ENCODE measurements at regions not wholly inside any gene's neighbourhood (a gene's known extent, or its start where the extent isn't known, plus 50 kb on each side); places are given as distances from the start of the nearest gene placed in this dataset.

DNA sequence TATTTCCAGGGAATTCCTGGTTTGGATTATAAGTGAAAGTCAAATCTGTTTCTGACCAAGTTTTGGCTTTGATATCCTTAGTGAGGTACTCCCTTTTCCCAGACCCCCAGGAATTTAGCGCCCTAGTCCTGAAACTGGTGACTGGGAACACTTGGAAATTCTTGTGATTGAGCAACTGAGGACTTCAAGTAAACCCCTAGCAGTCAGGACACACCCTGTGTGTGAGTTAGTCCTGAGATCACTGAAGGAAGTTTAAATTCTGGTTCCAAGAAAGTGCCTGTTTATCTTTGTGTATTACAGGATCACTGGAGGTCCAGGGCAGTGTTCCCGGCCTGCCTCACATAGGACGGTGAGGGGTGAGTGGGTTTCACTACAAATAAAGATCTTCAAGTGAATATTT is 95.1 kb upstream of the F3 start:
- TF ChIP-seq, protein P1, sequence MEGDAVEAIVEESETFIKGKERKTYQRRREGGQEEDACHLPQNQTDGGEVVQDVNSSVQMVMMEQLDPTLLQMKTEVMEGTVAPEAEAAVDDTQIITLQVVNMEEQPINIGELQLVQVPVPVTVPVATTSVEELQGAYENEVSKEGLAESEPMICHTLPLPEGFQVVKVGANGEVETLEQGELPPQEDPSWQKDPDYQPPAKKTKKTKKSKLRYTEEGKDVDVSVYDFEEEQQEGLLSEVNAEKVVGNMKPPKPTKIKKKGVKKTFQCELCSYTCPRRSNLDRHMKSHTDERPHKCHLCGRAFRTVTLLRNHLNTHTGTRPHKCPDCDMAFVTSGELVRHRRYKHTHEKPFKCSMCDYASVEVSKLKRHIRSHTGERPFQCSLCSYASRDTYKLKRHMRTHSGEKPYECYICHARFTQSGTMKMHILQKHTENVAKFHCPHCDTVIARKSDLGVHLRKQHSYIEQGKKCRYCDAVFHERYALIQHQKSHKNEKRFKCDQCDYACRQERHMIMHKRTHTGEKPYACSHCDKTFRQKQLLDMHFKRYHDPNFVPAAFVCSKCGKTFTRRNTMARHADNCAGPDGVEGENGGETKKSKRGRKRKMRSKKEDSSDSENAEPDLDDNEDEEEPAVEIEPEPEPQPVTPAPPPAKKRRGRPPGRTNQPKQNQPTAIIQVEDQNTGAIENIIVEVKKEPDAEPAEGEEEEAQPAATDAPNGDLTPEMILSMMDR (IDR thresholded peaks at IDR 0.05) = no peak
- TF ChIP-seq POLR2A (IDR thresholded peaks at IDR 0.05) = no peak
- Histone ChIP-seq H3K4me1 (peaks cover 18% of the 10 kb centered on the region), H3K27ac (no peak overlapping the region), H3K9me3 (no peaks in the 10 kb centered on the region), H3K27me3 (no peaks in the 10 kb centered on the region), H3K4me3 (no peak overlapping the region), H3K36me3 (ENCODE audit: low read depth, missing control alignments) (no peaks in the 10 kb centered on the region)
- intact Hi-C loops (cut with DNase I; ENCODE audit: low total_unique reads) = no loop called here
- WGBS, 2 donors = 57 to 82% methylated on average over 3 of the region's 3 CpGs
- no peak for DNase-seq

DNA sequence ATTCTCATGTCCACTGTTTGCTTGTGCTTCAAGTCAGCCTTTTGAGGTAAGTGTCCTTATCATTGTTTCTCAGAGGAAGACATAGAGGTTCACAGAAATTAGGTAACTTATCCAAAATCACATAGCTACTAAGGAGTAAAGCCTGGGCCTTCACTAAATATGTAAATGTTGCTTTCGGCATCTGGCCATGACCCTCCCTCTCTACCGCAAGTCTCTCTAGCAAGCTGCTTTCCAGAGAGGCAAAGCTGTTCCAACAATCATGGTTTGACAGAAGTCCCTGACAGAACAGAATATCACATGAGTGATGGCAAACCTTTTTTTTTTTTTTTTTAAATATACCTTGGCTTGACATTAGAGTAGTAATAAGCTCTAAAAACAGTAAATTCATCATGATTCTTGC is 94.5 kb upstream of the F3 start:
- 78 to 94% methylated on average over 2 of the region's 2 CpGs for WGBS, 2 donors
- Histone ChIP-seq H3K27me3 (no peaks in the 10 kb centered on the region), H3K36me3 (ENCODE audit: low read depth, missing control alignments) (no peaks in the 10 kb centered on the region), H3K4me1 (peaks cover 18% of the 10 kb centered on the region), H3K4me3 (no peak overlapping the region), H3K9me3 (no peaks in the 10 kb centered on the region), H3K27ac (no peak overlapping the region)
- no peak for DNase-seq
- TF ChIP-seq POLR2A (IDR thresholded peaks at IDR 0.05) = no peak
- TF ChIP-seq, protein P1 (IDR thresholded peaks at IDR 0.05) = no peak
- intact Hi-C loops (cut with DNase I; ENCODE audit: low total_unique reads) = no loop called here

DNA sequence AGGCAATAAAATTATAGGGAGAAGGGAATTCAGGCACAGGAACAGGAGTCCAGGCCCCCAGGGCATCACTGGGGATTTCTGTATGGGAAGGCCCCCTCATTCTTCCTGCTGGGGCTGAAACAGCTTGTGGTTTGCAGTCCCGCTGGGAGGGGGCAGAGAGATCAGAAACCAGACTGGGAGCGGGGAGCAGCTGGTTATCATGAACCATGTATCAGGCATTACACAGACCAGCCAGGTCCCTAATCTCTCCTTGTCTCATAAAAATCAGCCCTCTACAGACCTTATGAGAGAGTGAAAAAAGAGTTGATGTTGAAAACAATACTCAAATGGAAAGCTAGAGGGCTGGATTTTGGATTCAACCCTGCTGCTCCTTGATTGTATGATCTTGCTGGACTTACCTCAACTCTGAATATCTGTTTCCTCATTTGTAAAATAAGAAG is 93.4 kb upstream of the F3 start:
- intact Hi-C loops (cut with DNase I; ENCODE audit: low total_unique reads) = no loop called here
- H3K27me3 ChIP-seq = no peaks in the 10 kb centered on the region
- WGBS, 2 donors = 75 to 80% methylated on average over 2 of the region's 2 CpGs

DNA sequence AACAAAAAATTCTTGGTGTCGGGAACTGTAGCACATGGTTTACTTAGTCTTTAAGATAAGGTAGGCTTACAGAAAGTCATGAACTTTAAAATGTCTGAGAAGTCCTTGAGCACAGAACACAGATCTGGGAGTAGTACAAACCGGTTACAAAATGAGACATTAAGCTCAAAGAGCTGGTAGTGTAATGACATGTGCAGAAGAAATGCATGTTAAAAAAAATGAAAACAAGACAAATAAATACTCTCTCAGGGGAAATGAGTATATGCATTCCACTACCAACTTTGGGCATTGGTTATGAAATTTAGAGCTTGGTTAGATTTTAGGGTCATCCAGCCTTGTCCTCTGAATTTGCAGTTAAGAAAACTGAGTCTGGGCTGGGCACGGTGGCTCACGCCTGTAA is 91.5 kb upstream of the F3 start:
- Histone ChIP-seq H3K36me3 (ENCODE audit: low read depth, missing control alignments) (no peaks in the 10 kb centered on the region), H3K27ac (peak overlapping the region; percentile 0 to 36), H3K27me3 (no peaks in the 10 kb centered on the region), H3K4me1 (peaks cover 18% of the 10 kb centered on the region), H3K9me3 (no peaks in the 10 kb centered on the region), H3K4me3 (no peak overlapping the region)
- 33 to 40% methylated on average over 4 of the region's 4 CpGs for WGBS, 2 donors
- TF ChIP-seq POLR2A (IDR thresholded peaks at IDR 0.05) = no peak
- TF ChIP-seq, protein P1 (IDR thresholded peaks at IDR 0.05) = no peak
- DNase-seq = no peak
- intact Hi-C loops (cut with DNase I; ENCODE audit: low total_unique reads) = no loop called here

More for the DNA sequence above, 93.4 kb upstream of the F3 start:
- no peak for DNase-seq
- peak overlapping the region in 1 of 2 donors; percentile 1 for H3K27ac ChIP-seq
- no peak overlapping the region for H3K4me3 ChIP-seq
- TF ChIP-seq, protein P1 (IDR thresholded peaks at IDR 0.05) = peak; percentile 13 to 17 (median 13)
- TF ChIP-seq POLR2A (IDR thresholded peaks at IDR 0.05) = no peak
- H3K36me3 ChIP-seq (ENCODE audit: low read depth, missing control alignments) = no peaks in the 10 kb centered on the region
- H3K4me1 ChIP-seq = peaks cover 18% of the 10 kb centered on the region
- no peaks in the 10 kb centered on the region for H3K9me3 ChIP-seq

All from testis (tissue), 2 donors.